ENCODE measurements at regions not wholly inside any gene's neighbourhood (a gene's known extent, or its start where the extent isn't known, plus 50 kb on each side); places are given as distances from the start of the nearest gene placed in this dataset.

- ATAC-seq (no peak), DNase-seq (no peak)
These were observed 343.1 kb upstream of the FAM241A start for GRCh38 chr4:111802191-111802590.

GRCh38 chr4:111806331-111806730 is 338.9 kb upstream of the FAM241A start:
- DNase-seq (no peak), ATAC-seq (no peak)

- no peak for ATAC-seq
- no peak for DNase-seq
These were observed 337.7 kb upstream of the FAM241A start for GRCh38 chr4:111807576-111807975.

GRCh38 chr4:111808174-111808573 is 337.1 kb upstream of the FAM241A start:
- ATAC-seq (no peak), DNase-seq (no peak)

GRCh38 chr4:111811661-111812060 is 333.6 kb upstream of the FAM241A start:
- no peak for DNase-seq
- ATAC-seq, result no peak

GRCh38 chr4:111812114-111812513 is 333.1 kb upstream of the FAM241A start:
- ATAC-seq (no peak), DNase-seq (no peak)

- DNase-seq (no peak), ATAC-seq (no peak)
These were observed 332.5 kb upstream of the FAM241A start for GRCh38 chr4:111812760-111813159.

GRCh38 chr4:111813555-111814140 is 331.6 kb upstream of the FAM241A start:
- ATAC-seq, result no peak
- no peak for DNase-seq

- ATAC-seq, result no peak
- DNase-seq, result no peak
These were observed 330.3 kb upstream of the FAM241A start for GRCh38 chr4:111814961-111815360.

GRCh38 chr4:111821342-111821741 is 323.9 kb upstream of the FAM241A start:
- DNase-seq, result no peak

GRCh38 chr4:111836601-111837000 is 308.7 kb upstream of the FAM241A start:
- DNase-seq (no peak), ATAC-seq (no peak)

More at GRCh38 chr4:111821342-111821741, 323.9 kb upstream of the FAM241A start:
- no peak for ATAC-seq

- ATAC-seq (no peak), DNase-seq (no peak)
These were observed 307.5 kb upstream of the FAM241A start for GRCh38 chr4:111837761-111838160.

- DNase-seq, result no peak
- ATAC-seq, result no peak
These were observed 306.8 kb upstream of the FAM241A start for GRCh38 chr4:111838406-111838930.

GRCh38 chr4:111839141-111839540 is 306.1 kb upstream of the FAM241A start:
- DNase-seq (no peak), ATAC-seq (no peak)

GRCh38 chr4:111842336-111842735 is 302.9 kb upstream of the FAM241A start:
- DNase-seq (no peak), ATAC-seq (no peak)

GRCh38 chr4:111847296-111848008 is 297.8 kb upstream of the FAM241A start:
- DNase-seq (no peak), ATAC-seq (no peak)

GRCh38 chr4:111849746-111850284 is 295.4 kb upstream of the FAM241A start:
- no peak for DNase-seq
- ATAC-seq, result no peak

- ATAC-seq, result no peak
- DNase-seq, result no peak
These were observed 290.7 kb upstream of the FAM241A start for GRCh38 chr4:111854494-111855087.

GRCh38 chr4:111855308-111855707 is 289.9 kb upstream of the FAM241A start:
- no peak for DNase-seq
- ATAC-seq, result no peak

- DNase-seq (no peak), ATAC-seq (no peak)
These were observed 281.2 kb upstream of the FAM241A start for GRCh38 chr4:111864066-111864465.

GRCh38 chr4:111869339-111869738 is 275.9 kb upstream of the FAM241A start:
- DNase-seq, result no peak
- ATAC-seq, result no peak

- no peak for DNase-seq
- ATAC-seq, result no peak
These were observed 273.5 kb upstream of the FAM241A start for GRCh38 chr4:111871802-111872201.

GRCh38 chr4:111873801-111874200 is 271.5 kb upstream of the FAM241A start:
- no peak for ATAC-seq
- DNase-seq, result no peak
